ENCODE measurements at regions not wholly inside any gene's neighbourhood (a gene's known extent, or its start where the extent isn't known, plus 50 kb on each side); places are given as distances from the start of the nearest gene placed in this dataset.
A peak's percentile ranks its signal among the peaks of the same experiment; 100 is the strongest.

DNA sequence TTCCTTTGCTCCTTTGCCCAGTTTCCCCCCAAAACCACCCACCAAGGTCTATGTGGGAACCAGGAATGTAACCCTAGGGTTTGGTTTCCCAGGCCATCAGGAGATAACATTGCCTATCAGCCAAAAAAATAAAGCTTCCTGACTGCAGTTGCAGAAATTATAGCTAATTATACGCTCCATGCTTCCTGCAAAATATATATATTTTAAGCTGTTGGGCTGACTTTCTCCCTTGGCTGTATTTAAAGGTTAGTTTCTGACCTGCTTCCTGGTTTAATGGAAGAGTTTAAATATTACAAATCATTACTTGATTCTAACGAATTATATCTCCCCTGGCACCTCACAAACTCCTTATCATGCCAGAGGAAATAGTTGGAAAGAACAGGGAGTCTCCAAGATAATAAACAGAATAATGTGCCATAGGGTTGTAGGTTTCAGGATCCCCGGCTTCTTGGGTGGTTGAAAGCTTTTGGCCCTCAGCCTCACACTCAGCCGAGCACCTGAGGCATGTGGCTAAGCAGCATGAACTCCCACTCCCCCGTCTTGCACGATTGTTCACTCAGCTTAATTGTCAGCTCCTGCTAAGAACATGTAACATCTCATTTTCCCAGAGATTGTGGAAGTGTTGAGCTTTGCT, 79.9 kb downstream of the FZD1 start:
- TF ChIP-seq, protein P1, sequence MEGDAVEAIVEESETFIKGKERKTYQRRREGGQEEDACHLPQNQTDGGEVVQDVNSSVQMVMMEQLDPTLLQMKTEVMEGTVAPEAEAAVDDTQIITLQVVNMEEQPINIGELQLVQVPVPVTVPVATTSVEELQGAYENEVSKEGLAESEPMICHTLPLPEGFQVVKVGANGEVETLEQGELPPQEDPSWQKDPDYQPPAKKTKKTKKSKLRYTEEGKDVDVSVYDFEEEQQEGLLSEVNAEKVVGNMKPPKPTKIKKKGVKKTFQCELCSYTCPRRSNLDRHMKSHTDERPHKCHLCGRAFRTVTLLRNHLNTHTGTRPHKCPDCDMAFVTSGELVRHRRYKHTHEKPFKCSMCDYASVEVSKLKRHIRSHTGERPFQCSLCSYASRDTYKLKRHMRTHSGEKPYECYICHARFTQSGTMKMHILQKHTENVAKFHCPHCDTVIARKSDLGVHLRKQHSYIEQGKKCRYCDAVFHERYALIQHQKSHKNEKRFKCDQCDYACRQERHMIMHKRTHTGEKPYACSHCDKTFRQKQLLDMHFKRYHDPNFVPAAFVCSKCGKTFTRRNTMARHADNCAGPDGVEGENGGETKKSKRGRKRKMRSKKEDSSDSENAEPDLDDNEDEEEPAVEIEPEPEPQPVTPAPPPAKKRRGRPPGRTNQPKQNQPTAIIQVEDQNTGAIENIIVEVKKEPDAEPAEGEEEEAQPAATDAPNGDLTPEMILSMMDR (IDR thresholded peaks at IDR 0.05; ENCODE audit: low read depth, low read length, missing control alignments): no peak
- DNase-seq (ENCODE audit: low read depth): no peak
- H3K4me3 ChIP-seq (ENCODE audit: low read depth, low read length): no peak overlapping the region

DNA sequence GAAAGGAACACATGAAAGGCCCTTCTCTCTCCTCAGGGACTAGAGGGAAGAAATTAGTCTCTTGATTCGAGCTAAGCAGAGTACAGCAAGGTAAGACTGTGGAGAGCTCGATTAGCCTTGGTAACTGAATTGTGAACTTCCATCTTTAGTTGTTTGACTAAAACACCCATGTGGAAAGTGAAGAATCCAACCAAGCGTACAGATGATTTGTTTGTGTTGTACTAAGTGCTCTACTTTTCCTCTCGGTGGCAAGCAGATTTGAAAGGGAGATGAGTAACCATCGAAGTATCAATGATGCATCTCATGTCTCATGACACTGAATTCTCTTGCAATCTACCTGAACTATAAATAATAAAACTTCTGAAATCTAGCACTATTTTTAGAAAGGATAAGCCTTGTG, 80.7 kb downstream of the FZD1 start:
- no peak overlapping the region for H3K4me3 ChIP-seq (ENCODE audit: low read depth, low read length)
- TF ChIP-seq, protein P1 (IDR thresholded peaks at IDR 0.05; ENCODE audit: low read depth, low read length, missing control alignments): no peak
- peak; percentile 39 for DNase-seq (ENCODE audit: low read depth)

DNA sequence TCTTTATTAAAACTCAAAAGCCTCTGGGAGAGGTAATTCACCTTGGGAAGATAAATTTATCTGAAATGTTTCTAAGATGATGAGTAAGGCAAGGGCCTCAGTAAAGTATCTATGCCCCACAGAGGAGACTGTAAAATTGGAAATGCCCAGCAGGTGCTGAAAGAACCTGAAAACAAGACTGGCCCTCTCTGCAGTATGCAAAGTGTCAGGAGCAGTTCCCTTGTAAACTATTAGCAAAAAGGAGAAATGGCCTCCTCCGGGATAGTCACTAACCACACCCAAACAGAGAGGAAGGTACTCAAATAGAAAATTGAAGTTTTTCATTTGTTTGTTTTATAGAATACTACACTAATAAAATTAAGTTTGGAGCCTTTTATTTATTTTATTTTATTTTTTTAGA, 81.2 kb downstream of the FZD1 start:
- H3K4me3 ChIP-seq (ENCODE audit: low read depth, low read length): no peak overlapping the region
- TF ChIP-seq, protein P1 (IDR thresholded peaks at IDR 0.05; ENCODE audit: low read depth, low read length, missing control alignments): peak; percentile 9
- peak; percentile 26 for DNase-seq (ENCODE audit: low read depth)

DNA sequence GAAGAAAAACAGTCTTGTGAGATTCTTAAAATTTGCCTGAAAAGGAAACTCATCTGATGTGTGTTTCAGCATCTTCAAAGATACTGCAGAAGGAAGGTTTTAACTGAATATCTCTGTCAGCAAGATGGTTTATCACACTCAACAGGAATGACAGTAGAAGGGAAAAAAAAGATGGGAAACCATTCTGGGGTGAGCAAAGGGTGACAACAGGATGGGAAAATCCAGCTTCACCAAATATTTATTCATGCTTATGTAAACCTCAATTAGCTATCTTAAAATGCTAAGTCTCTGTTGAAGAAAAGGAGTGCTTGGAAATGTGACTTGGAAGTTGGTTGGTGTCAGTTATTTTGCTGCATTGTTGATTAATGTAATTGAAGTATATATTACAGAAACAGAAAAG, 82.2 kb downstream of the FZD1 start:
- TF ChIP-seq, protein P1 (IDR thresholded peaks at IDR 0.05; ENCODE audit: low read depth, low read length, missing control alignments): no peak
- DNase-seq (ENCODE audit: low read depth): no peak
- no peak overlapping the region for H3K4me3 ChIP-seq (ENCODE audit: low read depth, low read length)

- TF ChIP-seq, protein P1 (IDR thresholded peaks at IDR 0.05; ENCODE audit: low read depth, low read length, missing control alignments): no peak
- no peak for DNase-seq (ENCODE audit: low read depth)
- no peak overlapping the region for H3K4me3 ChIP-seq (ENCODE audit: low read depth, low read length)
These were observed 83.1 kb downstream of the FZD1 start for GRCh38 chr7:91347290-91347689.

- H3K4me3 ChIP-seq (ENCODE audit: low read depth, low read length): no peak overlapping the region
- TF ChIP-seq, protein P1 (IDR thresholded peaks at IDR 0.05; ENCODE audit: low read depth, low read length, missing control alignments): no peak
- DNase-seq (ENCODE audit: low read depth): no peak
These were observed 84.5 kb downstream of the FZD1 start for GRCh38 chr7:91348711-91349110.

DNA sequence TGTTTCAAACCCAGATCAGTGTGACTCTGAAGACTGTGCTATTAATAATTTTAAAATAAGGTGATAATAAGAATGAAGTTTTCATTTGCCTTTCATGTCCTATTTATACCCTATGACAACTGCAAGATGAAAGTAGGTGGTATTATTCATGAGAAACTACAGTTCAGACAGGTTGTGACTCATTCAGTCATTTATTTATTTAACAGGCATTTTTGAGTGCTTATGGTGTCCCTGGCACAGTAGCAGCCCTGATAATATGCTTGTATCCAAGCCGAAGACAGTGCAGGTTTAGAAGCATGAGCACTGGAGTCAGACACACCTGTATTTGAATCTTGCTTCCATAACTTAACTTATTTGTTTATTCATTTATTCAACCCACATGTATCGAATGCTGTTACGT, 87.1 kb downstream of the FZD1 start:
- TF ChIP-seq, protein P1 (IDR thresholded peaks at IDR 0.05; ENCODE audit: low read depth, low read length, missing control alignments): no peak
- no peak overlapping the region for H3K4me3 ChIP-seq (ENCODE audit: low read depth, low read length)
- no peak for DNase-seq (ENCODE audit: low read depth)

All from GM12864 (cell line).